Stimulated activated CD4-positive, alpha-beta T cell treated with anti-CD3 and anti-CD28 coated beads, Interleukin-12 subunit alpha, Interleukin-12 subunit beta, amount 100 ng/mL, for 48 hours (primary cell): ENCODE measurements at regions not wholly inside any gene's neighbourhood (a gene's known extent, or its start where the extent isn't known, plus 50 kb on each side); places are given as distances from the start of the nearest gene placed in this dataset.

Source experiments
- DNase-seq, 3 donors: peaks; one replicate each; pipeline ENCODE4 v3.0.0-alpha.2; 2020; ENCODE audit warnings: low read depth in 2 of 3, low spot score in 1 of 3

GRCh38 chr22:48372390-48372789, 1455.3 kb downstream of the BRD1 start:
- no peak for DNase-seq

- no peak for DNase-seq
Measured at GRCh38 chr22:48371391-48371790, 1456.3 kb downstream of the BRD1 start.

DNA sequence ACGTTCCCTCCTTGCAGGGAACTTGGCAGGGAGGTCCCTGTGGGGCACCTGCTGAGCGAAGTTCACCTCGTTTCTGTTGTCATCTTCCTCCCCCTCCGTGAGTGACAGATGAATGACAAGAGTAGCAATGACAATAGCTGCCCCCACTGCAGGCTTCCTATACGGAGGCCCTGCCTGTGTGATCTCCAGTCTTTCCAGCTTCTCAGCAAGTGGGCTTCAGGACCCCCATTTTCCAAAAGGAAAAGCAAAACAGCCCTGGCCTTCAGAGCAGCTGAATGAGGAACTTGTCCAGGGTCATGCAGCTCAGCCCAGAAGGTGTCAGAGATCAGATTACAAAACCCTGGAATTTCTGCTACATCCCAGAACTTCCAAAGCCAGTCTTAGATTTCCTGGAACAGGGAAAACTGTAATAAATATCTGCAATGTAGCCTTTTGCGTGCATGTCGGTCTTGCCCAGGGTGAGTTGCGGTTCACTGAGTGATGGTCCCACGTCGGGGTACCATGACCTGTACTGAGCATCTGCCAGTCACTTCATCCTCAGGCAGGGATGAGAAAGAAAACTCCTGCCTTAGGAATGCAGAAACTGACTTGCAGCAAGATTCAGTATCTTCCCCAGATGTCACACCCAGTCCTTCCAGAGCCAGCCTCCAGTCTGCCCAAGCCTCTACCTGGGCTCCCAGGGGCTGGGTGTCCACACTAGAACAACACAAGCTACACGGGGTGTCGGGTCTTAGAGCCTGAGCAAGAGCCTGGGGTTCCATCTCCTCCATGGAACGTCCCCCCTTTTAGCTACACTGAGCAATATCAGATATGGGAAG, 1457.0 kb downstream of the BRD1 start:
- no peak for DNase-seq

DNA sequence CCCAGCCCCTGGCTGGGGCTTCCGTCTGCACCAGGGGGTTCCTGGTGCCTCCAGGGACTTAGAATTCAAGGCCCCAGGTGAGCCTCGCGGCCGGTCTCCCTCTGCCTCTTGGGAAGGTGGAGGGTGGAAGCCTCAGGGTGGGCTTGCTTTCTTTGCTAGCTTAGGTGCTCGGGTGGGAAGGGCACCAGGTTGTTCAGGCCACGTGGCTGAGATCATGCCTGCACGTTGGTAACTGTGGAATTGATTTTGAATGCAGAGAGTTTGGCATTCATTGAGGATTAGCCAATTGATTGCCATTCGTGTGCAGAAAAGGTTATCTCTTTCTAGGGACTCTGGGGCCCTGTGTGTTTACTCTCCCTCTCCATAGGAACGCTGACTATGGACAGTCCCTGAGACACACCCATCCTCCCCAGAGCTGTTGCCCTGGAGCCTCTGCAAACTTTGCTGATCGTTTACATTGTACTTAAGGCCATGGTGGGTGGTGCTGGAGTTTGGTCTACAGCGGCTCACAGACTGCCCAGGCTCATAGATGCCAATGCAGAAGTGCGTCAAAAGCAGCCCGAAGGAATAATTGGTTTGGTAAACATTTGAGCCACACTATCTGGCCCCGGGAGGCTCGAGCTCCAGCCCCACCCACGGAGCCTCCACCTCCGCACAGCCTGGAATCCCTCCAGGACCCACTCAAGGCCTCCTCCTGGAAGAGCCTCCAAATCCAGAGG, 1457.7 kb downstream of the BRD1 start:
- no peak for DNase-seq

- DNase-seq: no peak
Measured at GRCh38 chr22:48368975-48369525, 1458.6 kb downstream of the BRD1 start.

GRCh38 chr22:48367731-48368130, 1459.9 kb downstream of the BRD1 start:
- DNase-seq: no peak

DNA sequence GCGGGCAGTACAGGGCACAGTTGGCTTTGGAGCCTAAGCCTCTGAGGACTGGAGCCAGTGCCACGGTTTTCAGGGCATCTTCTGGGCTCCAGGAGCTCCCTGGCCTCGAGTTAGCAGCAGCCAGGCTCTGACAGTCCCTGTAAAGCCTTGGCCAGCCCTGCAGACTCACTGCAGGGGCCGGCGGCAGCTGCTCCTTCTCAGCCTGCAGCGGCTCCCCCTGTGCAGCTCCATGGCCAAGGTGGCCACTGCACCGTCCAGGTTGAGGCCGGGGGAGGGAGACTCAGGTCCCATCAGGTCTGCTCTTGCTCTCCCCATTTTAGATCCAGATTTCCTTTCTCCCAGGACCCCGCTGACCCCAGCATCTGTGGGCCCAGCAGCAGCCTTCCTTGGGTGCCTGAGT, 1461.1 kb downstream of the BRD1 start:
- DNase-seq: no peak

DNA sequence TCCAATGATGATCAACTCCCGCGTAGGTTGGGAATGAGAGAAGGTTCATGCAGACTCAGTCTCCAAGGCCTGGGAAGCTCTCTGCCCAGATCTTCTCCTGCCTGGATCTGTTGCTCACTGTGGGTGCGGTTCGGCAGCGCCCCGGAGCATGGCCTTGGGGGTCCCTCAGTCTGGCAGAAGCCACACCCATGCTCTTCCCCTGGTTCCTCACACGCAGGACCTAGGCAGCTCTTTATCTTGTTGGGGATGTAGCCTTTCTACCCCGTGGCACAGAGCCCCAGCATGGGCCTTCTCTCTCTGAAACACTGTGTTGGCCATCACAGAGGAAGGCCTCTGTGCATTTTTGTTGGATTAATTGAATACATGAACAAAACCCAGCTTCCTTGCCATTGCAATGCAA, 1461.6 kb downstream of the BRD1 start:
- DNase-seq: no peak

DNA sequence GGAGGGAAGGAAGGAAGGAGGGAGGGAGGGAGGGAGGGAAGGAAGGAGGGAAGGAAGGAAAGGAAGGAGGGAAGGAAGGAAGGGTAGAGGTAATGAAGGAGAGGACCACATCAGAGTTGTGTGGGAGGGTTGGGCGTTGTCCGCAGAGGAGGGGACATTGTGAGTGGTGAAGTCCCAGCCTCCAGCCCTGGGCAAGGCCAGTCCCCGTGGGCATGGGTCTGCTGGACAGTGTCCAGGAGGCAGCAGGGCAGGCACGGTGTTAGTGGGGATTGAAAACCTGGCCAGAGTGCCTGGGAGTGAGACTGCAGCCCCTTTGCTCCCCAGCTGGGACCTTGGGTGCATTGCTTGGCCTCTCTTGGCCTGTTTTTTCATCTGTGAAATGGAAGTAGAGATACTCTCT, 1462.3 kb downstream of the BRD1 start:
- no peak for DNase-seq

- DNase-seq: no peak
Measured at GRCh38 chr22:48362721-48363404, 1464.8 kb downstream of the BRD1 start.

DNA sequence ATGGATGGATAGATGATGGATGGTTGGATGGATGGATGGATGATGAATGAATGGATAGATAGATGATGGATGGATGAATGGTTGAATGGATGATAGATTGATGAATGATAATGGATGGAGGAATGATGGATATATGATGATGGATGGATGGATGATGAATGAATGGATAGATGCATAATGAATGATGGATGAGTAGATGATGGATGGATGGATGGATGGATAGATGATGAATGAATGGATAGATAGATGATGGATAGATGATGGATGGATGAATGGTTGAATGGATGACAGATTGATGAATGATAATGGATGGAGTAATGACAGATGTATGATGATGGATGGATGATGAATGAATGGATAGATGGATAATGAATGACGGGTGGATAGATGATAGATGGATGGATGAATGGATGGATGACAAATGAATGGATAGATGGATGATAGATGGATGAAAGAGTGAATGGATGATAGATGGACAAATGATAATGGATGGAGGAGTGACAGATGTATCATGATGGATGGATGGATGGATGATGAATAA, 1466.5 kb downstream of the BRD1 start:
- DNase-seq: no peak

DNA sequence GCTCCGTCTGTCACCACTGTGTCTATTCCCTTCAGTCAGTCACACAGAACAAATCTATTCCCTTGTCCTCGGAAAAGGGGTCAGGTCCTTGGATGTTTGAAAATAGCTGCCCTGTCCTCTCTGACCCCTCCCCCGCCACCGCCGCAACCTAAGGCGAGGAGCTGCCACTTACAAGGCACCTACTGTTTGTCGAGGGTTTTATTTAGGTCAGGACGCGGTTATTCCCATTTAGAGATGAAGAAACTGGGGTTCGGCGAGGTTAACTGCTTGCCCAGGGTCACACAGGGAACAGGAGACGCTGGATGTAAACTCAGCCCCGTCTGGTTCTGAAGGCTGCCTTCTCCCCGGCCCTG, 1468.1 kb downstream of the BRD1 start:
- no peak for DNase-seq

DNA sequence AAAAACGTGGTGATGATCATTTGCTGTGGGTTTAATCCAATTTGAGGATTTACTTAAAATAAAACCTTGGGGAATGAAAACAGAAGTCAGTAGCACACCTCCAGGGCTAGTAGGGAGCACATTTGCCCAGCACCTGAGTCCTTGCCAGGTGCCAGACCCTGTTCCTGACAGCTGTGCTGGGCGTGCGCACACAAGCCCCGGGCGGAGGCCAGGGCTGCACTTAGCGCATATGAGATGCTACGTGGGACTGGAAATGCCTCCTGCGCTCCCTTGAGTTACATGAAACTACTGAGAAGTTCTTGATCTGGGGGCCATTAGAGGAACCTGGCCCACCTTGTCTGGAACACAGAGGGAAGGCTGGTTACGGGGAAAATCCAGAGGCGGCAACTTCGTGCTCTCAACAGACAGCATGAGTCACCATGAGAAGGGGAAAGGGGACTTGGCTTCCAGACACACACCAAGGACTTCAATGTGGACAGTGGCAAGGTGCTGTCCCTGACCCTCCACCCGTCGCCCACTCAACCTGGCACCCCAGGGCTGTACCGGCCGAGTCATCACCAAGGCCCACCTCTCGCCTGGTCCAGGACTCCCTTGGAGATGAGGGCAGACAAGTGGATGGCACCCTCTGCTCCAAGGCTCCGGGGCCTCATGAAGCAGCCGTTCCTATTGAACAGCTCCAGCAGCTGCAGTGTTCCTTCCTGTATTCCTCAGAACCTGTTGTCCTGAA, 1468.6 kb downstream of the BRD1 start:
- DNase-seq: no peak

GRCh38 chr22:48357961-48358360, 1469.7 kb downstream of the BRD1 start:
- no peak for DNase-seq

- DNase-seq: no peak
Measured at GRCh38 chr22:48357196-48357595, 1470.5 kb downstream of the BRD1 start.

- no peak for DNase-seq
Measured at GRCh38 chr22:48356731-48357130, 1470.9 kb downstream of the BRD1 start.

GRCh38 chr22:48354096-48354495, 1473.6 kb downstream of the BRD1 start:
- DNase-seq: no peak

- no peak for DNase-seq
Measured at GRCh38 chr22:48353116-48353947, 1474.3 kb downstream of the BRD1 start.

GRCh38 chr22:48352086-48352911, 1475.4 kb downstream of the BRD1 start:
- DNase-seq: no peak
